HepG2 (cell line): ENCODE measurements at regions not wholly inside any gene's neighbourhood (a gene's known extent, or its start where the extent isn't known, plus 50 kb on each side); places are given as distances from the start of the nearest gene placed in this dataset.

Experiments
- ATAC-seq: fragments of 200-7000 bp; cut with Tn5 transposase; 3 replicates; pipeline ENCODE4 v1.9.1; 2020; ENCODE audit warnings: mild to moderate bottlenecking, moderate library complexity
- BruUV-seq: library from RNA; stranded (reverse); fragments of 400-500 nt; replicated peaks from 2 replicates; lab custom pipeline; 2021; lab: Mats Ljungman, UMichigan
- CTCF ChIA-PET: fragments of 300-600 bp; formaldehyde crosslinking; extraction: SDS; loops from one replicate; lab custom pipeline; 2021; ENCODE audit warnings: low total read pairs, inconsistent platforms, low intra/inter-chr PET ratio; lab: Yijun Ruan, JAX
- POLR2A ChIA-PET: fragments of 350-600 bp; sonication (Branson Sonifier 250); formaldehyde crosslinking; loops from one replicate; lab custom pipeline; 2020; ENCODE audit warnings: antibody characterized with exemption, inconsistent platforms; lab: Yijun Ruan, JAX
- DNase-seq: peaks from one replicate; pipeline ENCODE4 v3.0.0-alpha.2; 2015; ENCODE audit warnings: low spot score
- FAIRE-seq: peaks from 3 replicates; lab custom pipeline; 2011; peaks lifted over from hg19 to GRCh38; lab: Jason Lieb, UNC
- H2AFZ ChIP-seq: one replicate; pipeline ENCODE4 v1.6.1; 2011; ENCODE audit warnings: low read length, inconsistent platforms
- H3K27ac ChIP-seq: fragments of 300-600 bp; 3 replicates; pipeline ENCODE4 v1.8.0; 2011; ENCODE audit warnings: mixed run types, mild to moderate bottlenecking, mixed read lengths, low read length, inconsistent platforms; ENCODE audit not compliant: insufficient read depth; ENCODE audit errors: extremely low read length
- H3K27me3 ChIP-seq, 2 experiments: fragments of 200-600 bp in 1 of 2; 2 replicates in 1 of 2; 3 replicates in 1 of 2; pipeline versions ENCODE4 v1.6.0 to v1.8.0; 2011; ENCODE audit warnings: low read length in 2 of 2, mild to moderate bottlenecking in 2 of 2, moderate library complexity in 2 of 2, inconsistent platforms in 1 of 2; ENCODE audit not compliant: insufficient read depth in 2 of 2, control insufficient read depth in 1 of 2
- H3K36me3 ChIP-seq, 2 experiments: fragments of 200-600 bp in 1 of 2; replicated peaks in 1 of 2; 2 replicates in 1 of 2; 3 replicates in 1 of 2; pipeline versions ENCODE4 v1.5.1 to v1.8.0; 2011; ENCODE audit warnings: low read length in 2 of 2, inconsistent platforms in 1 of 2; ENCODE audit not compliant: insufficient read depth in 2 of 2, control insufficient read depth in 1 of 2
- H3K4me1 ChIP-seq: 2 replicates; pipeline ENCODE4 v1.5.1; 2012; ENCODE audit warnings: low read length, inconsistent platforms; ENCODE audit not compliant: insufficient read depth
- H3K4me2 ChIP-seq: 2 replicates; pipeline ENCODE4 v1.6.0; 2011; ENCODE audit warnings: low read depth, low read length, inconsistent platforms
- H3K4me3 ChIP-seq, 3 experiments: fragments of 200-600 bp in 1 of 3; sonication (generic), shearing (Covaris generic) in 1 of 3; replicated peaks in 1 of 3; 2 replicates each; pipeline ENCODE4 v1.5.1; 2011 to 2016; ENCODE audit warnings: low read length in 3 of 3, inconsistent platforms in 2 of 3, low read depth in 2 of 3, mild to moderate bottlenecking in 2 of 3, control low read depth in 1 of 3, mixed read lengths in 1 of 3; ENCODE audit not compliant: insufficient read depth in 1 of 3
- H3K79me2 ChIP-seq: one replicate; pipeline ENCODE4 v1.6.1; 2011; ENCODE audit warnings: low read length, inconsistent platforms; ENCODE audit not compliant: insufficient read depth
- H3K9ac ChIP-seq: 2 replicates; pipeline ENCODE4 v1.6.0; 2011; ENCODE audit warnings: mild to moderate bottlenecking, low read depth, low read length, inconsistent platforms; ENCODE audit not compliant: insufficient read depth
- H3K9me3 ChIP-seq: 2 replicates; pipeline ENCODE4 v1.5.1; 2012; ENCODE audit warnings: mild to moderate bottlenecking, low read length
- H4K20me1 ChIP-seq: 2 replicates; pipeline ENCODE4 v1.6.0; 2011; ENCODE audit warnings: inconsistent platforms, mild to moderate bottlenecking, low read length, moderate library complexity; ENCODE audit not compliant: insufficient read depth
- HNRNPH1 ChIP-seq: fragments of 200-400 bp; formaldehyde crosslinking; optimal IDR thresholded peaks from 2 replicates; pipeline ENCODE3; 2017; ENCODE audit warnings: mild to moderate bottlenecking, low read depth, low read length
- HOXA5 ChIP-seq: sonication (generic); formaldehyde crosslinking; IDR thresholded peaks from 2 replicates; pipeline ENCODE4 v1.4.0; 2020; ENCODE audit warnings: missing genetic modification reagents
- JDP2 ChIP-seq: sonication (generic); formaldehyde crosslinking; IDR thresholded peaks from 2 replicates; pipeline ENCODE4 v1.8.1; 2022; ENCODE audit warnings: missing genetic modification reagents, borderline replicate concordance
- KIAA2018 ChIP-seq: sonication (generic); formaldehyde crosslinking; IDR thresholded peaks from 2 replicates; pipeline ENCODE4 v1.5.0; 2020; ENCODE audit warnings: mild to moderate bottlenecking, missing genetic modification reagents, borderline replicate concordance
- PHB2 ChIP-seq: fragments of 450-650 bp; IDR thresholded peaks from 2 replicates; pipeline ENCODE4 v1.6.1; 2018; ENCODE audit not compliant: partially characterized antibody
- RAD51 ChIP-seq: fragments of 450-650 bp; IDR thresholded peaks from 2 replicates; pipeline ENCODE4 v1.6.1; 2016; ENCODE audit warnings: borderline replicate concordance
- SALL1 ChIP-seq: sonication (generic); formaldehyde crosslinking; IDR thresholded peaks from 2 replicates; pipeline ENCODE4 v1.8.0; 2022; ENCODE audit warnings: mild to moderate bottlenecking, missing genetic modification reagents
- SMAD1 ChIP-seq: sonication (generic); formaldehyde crosslinking; IDR thresholded peaks from 2 replicates; pipeline ENCODE4 v1.4.0; 2020; ENCODE audit warnings: missing genetic modification reagents, low read depth, mild to moderate bottlenecking, borderline replicate concordance
- TARDBP ChIP-seq: sonication (generic); formaldehyde crosslinking; IDR thresholded peaks from 2 replicates; pipeline ENCODE4 v1.8.0; 2022; ENCODE audit warnings: mild to moderate bottlenecking, missing genetic modification reagents
- ZFP90 ChIP-seq: sonication (generic); formaldehyde crosslinking; IDR thresholded peaks from 2 replicates; pipeline ENCODE4 v1.8.0; 2022; ENCODE audit warnings: missing genetic modification reagents, mild to moderate bottlenecking, inconsistent platforms, borderline replicate concordance
- ZNF235 ChIP-seq: sonication (generic); formaldehyde crosslinking; IDR thresholded peaks from 2 replicates; pipeline ENCODE4 v1.8.1; 2023; ENCODE audit warnings: mild to moderate bottlenecking, missing genetic modification reagents, borderline replicate concordance
- ZNF317 ChIP-seq: sonication (generic); formaldehyde crosslinking; IDR thresholded peaks from 2 replicates; pipeline ENCODE4 v1.5.0; 2020; ENCODE audit warnings: mild to moderate bottlenecking, missing genetic modification reagents
- ZNF431 ChIP-seq: sonication (generic); formaldehyde crosslinking; IDR thresholded peaks from 2 replicates; pipeline ENCODE4 v1.9.0; 2022; ENCODE audit warnings: missing genetic modification reagents, low read depth, mild to moderate bottlenecking, borderline replicate concordance
- ZNF567 ChIP-seq: sonication (generic); formaldehyde crosslinking; IDR thresholded peaks from 2 replicates; pipeline ENCODE4 v1.8.1; 2023; ENCODE audit warnings: mild to moderate bottlenecking, missing genetic modification reagents, borderline replicate concordance
- ZNF709 ChIP-seq: sonication (generic); formaldehyde crosslinking; IDR thresholded peaks from 2 replicates; pipeline ENCODE4 v1.5.0; 2020; ENCODE audit warnings: mild to moderate bottlenecking, missing genetic modification reagents
- ZNF790 ChIP-seq: sonication (generic); formaldehyde crosslinking; IDR thresholded peaks from 2 replicates; pipeline ENCODE4 v1.8.0; 2022; ENCODE audit warnings: missing genetic modification reagents, mild to moderate bottlenecking, borderline replicate concordance
- WGBS: methylation state at CpG from one replicate; pipeline ENCODE4 v1.1.6; 2017; ENCODE audit warnings: low lambda C conversion rate; 5-methylcytosine and 5-hydroxymethylcytosine counted together
- in situ Hi-C: cut with HindIII; loops from 2 replicates; pipeline ENCODE4 v1.10.0; 2017; ENCODE audit warnings: low pct_unique_long_range_greater_than_20kb; ENCODE audit not compliant: extremely low pct_ligation_motif_present
- intact Hi-C: fragments of 100-400 bp; cut with micrococcal nuclease; formaldehyde crosslinking; loops from one replicate; pipeline ENCODE4 v1.10.0; 2022; ENCODE audit not compliant: unreplicated experiment
- TF ChIP-seq, protein P1 (sequence below): IDR thresholded peaks from 2 replicates; pipeline ENCODE4 v1.6.1; 2016; ENCODE audit warnings: missing genetic modification reagents, missing compliant biosample characterization

- no peak for TF ChIP-seq SALL1 (CRISPR knock-in tag)
- TF ChIP-seq RAD51, result no peak
- TF ChIP-seq, all 625 proteins: peak for 2
Observed at GRCh38 chr5:161084115-161084514, 232.1 kb upstream of the ATP10B start (continued).

DNA sequence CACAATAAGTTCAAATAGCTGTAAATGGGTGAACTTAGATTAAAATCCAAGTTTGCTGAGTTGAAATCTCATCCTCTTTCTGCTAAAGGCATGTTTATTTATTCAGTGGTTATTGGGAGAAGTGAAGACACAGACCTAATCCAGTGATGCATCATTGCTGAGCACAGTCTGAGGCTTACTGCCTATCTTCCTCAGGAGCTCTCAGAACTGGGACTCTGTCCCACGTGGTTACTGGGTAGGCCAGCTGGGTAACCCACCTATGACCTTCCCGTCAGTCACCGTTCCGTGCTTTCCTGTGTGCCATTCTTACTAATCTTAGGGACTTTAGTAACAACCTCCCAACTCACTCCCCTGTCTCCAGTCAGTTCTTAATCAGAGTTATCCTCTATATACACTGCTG is 226.8 kb upstream of the ATP10B start:
- Histone ChIP-seq H4K20me1 (no peaks in the 10 kb centered on the region), H3K27me3 (no peaks in the 10 kb centered on the region), H3K79me2 (no peaks in the 10 kb centered on the region), H3K4me1 (no peaks in the 10 kb centered on the region), H2AFZ (no peak overlapping the region), H3K36me3 (no peaks in the 10 kb centered on the region), H3K4me2 (no peak overlapping the region), H3K27ac (no peak overlapping the region), H3K9me3 (no peaks in the 10 kb centered on the region), H3K9ac (no peak overlapping the region), H3K4me3 (no peak overlapping the region)
- BruUV-seq, result no TSS peak
- ChIA-PET CTCF (no interaction called here), POLR2A (no interaction called here)
- 0% methylated on average over 4 of the region's 4 CpGs for WGBS
- intact Hi-C loops, result no loop called here
- in situ Hi-C loops, result no loop called here
- no peak for FAIRE-seq
- no peak for DNase-seq
- no peak for ATAC-seq
- TF ChIP-seq JDP2 (CRISPR knock-in tag), result no peak
- no peak for TF ChIP-seq HNRNPH1
- TF ChIP-seq SMAD1 (CRISPR knock-in tag), result no peak
- TF ChIP-seq ZNF431 (CRISPR knock-in tag), result no peak
- no peak for TF ChIP-seq ZNF567 (CRISPR knock-in tag)
- no peak for TF ChIP-seq TARDBP
- no peak for TF ChIP-seq KIAA2018 (CRISPR knock-in tag)
- no peak for TF ChIP-seq ZNF235 (CRISPR knock-in tag)
- TF ChIP-seq ZNF317 (CRISPR knock-in tag), result no peak
- no peak for TF ChIP-seq PHB2
- no peak for TF ChIP-seq ZFP90
- TF ChIP-seq ZNF709 (CRISPR knock-in tag), result no peak
- TF ChIP-seq ZNF790 (CRISPR knock-in tag), result no peak
- TF ChIP-seq, protein P1, sequence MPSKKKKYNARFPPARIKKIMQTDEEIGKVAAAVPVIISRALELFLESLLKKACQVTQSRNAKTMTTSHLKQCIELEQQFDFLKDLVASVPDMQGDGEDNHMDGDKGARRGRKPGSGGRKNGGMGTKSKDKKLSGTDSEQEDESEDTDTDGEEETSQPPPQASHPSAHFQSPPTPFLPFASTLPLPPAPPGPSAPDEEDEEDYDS (CRISPR knock-in tag), result no peak
- no peak for TF ChIP-seq HOXA5 (CRISPR knock-in tag)
